ENCODE measurements at regions not wholly inside any gene's neighbourhood (a gene's known extent, or its start where the extent isn't known, plus 50 kb on each side); places are given as distances from the start of the nearest gene placed in this dataset.
"Not testable (repeated sequence)": the region's sequence is repeated elsewhere in the genome, so short reads cannot be mapped to it uniquely, and the experiment has no call there.

GRCh38 chr2:16194931-16195680 is 254.8 kb downstream of the MYCN start:
- DNase-seq, result no peak

- no peak for DNase-seq
Measured at GRCh38 chr2:16194530-16194929, 254.2 kb downstream of the MYCN start.

GRCh38 chr2:16194096-16194390 is 253.7 kb downstream of the MYCN start:
- no peak for DNase-seq

DNA sequence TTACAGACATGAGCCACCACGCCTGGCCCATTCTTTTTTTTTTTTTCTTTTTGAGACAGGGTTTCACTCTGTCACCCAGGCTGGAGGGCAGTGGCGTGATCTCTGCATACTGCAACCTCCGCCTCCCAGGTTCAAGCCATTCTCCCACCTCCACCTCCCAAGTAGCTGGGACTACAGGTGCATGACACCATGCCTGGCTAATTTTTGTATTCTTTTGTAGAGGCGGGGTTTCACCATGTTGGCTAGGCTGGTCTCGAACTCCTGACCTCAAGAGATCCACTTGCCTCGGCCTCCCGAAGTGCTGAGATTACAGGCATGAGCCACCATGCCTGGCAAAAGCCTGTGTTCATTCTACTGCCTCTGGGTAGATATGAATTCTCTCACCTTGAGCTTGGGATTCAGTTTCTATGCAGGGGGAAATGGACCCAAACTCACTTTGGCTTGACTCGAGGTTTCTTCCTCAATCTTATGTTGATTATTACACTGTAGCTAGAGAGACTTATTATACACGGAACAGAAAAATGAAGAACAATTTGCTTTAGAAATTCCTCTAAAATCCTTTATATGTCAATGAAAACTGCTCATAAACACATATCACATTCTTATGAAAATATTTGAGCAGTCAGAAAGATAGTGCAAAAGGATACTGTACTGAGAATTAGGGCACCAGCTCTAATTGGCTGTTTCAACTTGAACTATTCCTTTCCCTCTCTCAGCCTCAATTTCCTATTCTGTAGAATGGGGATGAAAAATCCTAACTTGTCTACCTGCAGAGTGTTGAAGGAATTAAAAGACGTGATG is 252.3 kb downstream of the MYCN start:
- no peak for DNase-seq

- no peak for DNase-seq
Measured at GRCh38 chr2:16191431-16192200, 251.3 kb downstream of the MYCN start.

DNA sequence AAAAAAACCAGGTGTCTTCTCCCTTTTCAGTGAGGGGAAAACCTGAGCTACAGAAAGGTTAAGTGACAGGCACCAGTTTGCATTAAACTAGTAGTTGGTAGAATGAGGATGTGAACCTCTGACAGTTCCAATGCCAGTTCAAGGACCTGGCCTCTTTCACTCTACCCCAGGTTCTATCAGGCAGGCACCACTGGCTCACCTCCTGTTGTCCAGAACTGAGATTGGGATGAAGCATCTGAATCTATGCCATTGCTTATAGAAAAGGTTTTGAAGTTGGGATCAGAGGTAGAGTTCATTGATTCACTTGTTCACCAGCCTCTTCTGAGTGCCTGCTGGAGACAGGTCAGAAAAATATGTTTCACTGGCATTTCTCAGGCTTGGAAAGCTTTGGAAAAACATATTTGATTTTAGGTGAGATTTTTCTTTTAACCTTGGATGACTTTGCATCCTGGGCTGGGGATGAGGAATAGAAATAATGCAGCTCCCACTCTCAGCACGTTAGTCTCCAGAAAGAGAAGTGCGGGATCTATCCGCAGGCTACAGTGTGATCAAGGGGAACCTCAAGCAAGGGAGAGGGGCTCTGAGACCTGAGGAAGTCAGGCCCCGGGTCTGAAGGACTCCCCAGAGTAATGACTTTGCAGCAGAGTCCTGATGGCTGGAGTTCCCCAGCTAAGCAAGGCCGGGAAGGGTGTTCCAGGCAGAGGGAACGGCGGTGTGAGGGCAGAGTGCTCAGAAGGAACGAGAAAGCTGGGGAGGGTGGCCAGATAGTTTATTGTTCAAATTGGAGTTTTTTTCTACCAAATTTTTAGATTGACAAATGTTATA is 250.3 kb downstream of the MYCN start:
- DNase-seq, result no peak

GRCh38 chr2:16189836-16190160 is 249.4 kb downstream of the MYCN start:
- DNase-seq, result no peak

GRCh38 chr2:16189029-16189835 is 248.9 kb downstream of the MYCN start:
- no peak for DNase-seq

- DNase-seq, result no peak
Measured at GRCh38 chr2:16188261-16188890, 248.0 kb downstream of the MYCN start.

- no peak for DNase-seq
Measured at GRCh38 chr2:16187482-16187817, 247.1 kb downstream of the MYCN start.

GRCh38 chr2:16186661-16187481 is 246.5 kb downstream of the MYCN start:
- DNase-seq, result no peak

- no peak for DNase-seq
Measured at GRCh38 chr2:16185801-16186272, 245.5 kb downstream of the MYCN start.

DNA sequence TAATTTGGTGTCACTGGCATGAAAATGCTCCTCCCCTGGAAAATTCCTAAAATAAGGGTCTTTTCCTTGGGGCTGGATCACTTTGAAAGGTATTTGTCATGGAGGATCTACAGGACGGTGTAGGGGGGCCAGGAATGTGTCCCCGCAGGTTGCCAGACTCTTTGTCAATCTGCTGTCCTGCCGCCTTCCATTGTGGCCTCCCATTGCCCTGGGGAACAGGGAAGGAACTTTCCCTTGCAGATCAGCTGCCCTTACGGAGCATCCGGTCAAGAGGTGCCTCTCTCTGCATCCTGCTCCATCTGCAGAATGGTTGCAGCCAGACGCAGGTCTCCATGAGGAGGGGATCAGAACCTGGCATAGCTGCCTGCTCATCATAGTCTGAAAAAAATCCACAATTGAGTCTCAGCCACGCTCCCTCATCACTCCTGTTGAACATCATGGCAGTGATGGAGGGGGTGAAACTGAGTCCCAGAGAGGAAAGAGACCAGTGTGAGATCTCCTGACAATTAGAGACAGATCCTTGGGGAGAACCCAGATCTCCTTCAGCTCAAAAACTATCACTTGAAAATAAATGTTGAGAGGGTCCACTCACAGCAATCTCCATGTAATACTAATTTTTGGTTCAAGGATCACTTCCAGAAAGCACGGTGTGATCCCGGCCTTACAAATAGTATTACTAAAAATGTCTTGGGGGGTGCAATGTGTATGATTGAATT is 244.8 kb downstream of the MYCN start:
- no peak for DNase-seq

- no peak for DNase-seq
Measured at GRCh38 chr2:16184341-16184890, 244.1 kb downstream of the MYCN start.

GRCh38 chr2:16183345-16183744 is 243.0 kb downstream of the MYCN start:
- no peak for DNase-seq

GRCh38 chr2:16182841-16183240 is 242.5 kb downstream of the MYCN start:
- no peak for DNase-seq

DNA sequence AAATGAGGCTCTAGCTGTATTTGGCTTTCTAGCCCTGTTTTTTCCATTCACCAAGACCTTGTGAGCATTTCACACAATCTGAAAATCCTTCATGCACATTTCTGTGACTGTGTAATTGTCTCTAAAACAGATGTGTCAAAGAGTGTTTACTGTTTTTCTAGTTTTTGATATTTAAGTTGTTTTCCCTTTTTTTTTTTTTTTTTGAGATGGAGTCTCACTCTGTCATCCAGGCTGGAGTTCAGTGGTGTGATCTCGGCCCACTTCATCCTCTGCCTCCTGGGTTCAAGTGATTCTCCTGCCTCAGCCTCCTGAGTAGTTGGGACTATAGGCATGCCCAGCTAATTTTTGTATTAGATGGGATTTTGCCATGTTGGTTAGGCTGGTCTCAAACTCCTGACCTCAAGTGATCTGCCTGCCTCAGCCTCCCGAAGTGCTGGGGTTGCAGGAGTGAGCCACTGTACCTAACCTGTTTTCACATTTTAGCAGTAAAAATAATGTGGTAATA is 242.0 kb downstream of the MYCN start:
- DNase-seq, result not testable (repeated sequence)

GRCh38 chr2:16181741-16182090 is 241.4 kb downstream of the MYCN start:
- DNase-seq, result no peak

DNA sequence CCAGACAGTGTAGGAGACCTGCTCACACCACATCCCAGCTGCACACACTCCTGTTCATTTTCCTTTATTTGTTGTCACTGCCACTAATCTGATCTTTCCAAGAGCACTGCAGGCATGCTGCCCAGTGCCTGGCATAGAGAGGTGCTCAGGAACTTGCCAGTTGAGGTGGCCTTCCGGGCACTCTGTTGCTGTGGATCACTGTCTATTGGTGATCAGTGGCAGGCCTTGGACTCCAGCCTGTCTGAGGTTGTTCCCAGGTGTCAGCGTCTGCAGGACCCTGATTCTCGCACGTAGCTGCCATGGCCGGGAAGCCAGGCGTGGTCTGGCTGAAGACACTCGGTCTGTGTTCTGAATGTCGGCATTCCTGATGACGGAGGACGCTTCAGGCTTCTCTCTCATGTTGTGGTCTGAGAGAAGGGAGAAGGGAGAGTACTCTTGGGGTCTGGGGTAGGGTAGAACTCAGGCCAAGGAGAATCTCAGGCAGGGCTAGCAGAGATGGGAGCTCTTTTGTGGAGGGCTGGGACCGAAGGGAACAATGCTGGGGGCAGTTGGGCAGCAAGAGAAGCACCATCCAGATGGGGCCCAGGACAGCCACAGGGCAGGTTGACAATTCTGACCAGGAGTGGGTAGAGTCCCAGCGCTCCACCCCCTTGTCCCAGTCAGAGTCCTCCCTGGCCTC is 240.9 kb downstream of the MYCN start:
- DNase-seq, result no peak

Data from stimulated activated CD4-positive, alpha-beta T cell treated with anti-CD3 and anti-CD28 coated beads, Interleukin-12 subunit alpha, Interleukin-12 subunit beta, amount 100 ng/mL, for 4 hours (primary cell).